Thoracic aorta (tissue), 2 donors: ENCODE measurements at regions not wholly inside any gene's neighbourhood (a gene's known extent, or its start where the extent isn't known, plus 50 kb on each side); places are given as distances from the start of the nearest gene placed in this dataset.

Experiments used
- ATAC-seq: fragments of 150-250 bp; one replicate; pipeline ENCODE4 v1.8.0; 2017; ENCODE audit warnings: low read depth; ENCODE audit not compliant: insufficient number of reproducible peaks, low FRiP score
- DNase-seq: peaks from one replicate; pipeline ENCODE4 v3.0.0-alpha.2; 2020; ENCODE audit warnings: low spot score
- H3K27ac ChIP-seq, 2 donors: fragments of 200-600 bp; sonication (generic); 1 replicate in 1 of 2; 2 replicates in 1 of 2; pipeline ENCODE4 v1.5.1; 2016; ENCODE audit warnings: mild to moderate bottlenecking in 2 of 2, moderate library complexity in 2 of 2
- H3K27me3 ChIP-seq: fragments of 200-600 bp; sonication (generic); replicated peaks from 2 replicates; pipeline ENCODE4 v1.6.0; 2016; ENCODE audit warnings: mild to moderate bottlenecking; ENCODE audit not compliant: insufficient read depth
- H3K36me3 ChIP-seq: fragments of 200-600 bp; sonication (generic); one replicate; pipeline ENCODE4 v1.5.1; 2016
- H3K4me1 ChIP-seq, 2 donors: fragments of 200-600 bp; sonication (generic); 1 replicate in 1 of 2; 2 replicates in 1 of 2; pipeline versions ENCODE4 v1.5.1 to v1.6.0; 2016; ENCODE audit warnings: low read depth in 2 of 2, mild to moderate bottlenecking in 1 of 2; ENCODE audit not compliant: control insufficient read depth in 1 of 2
- H3K4me3 ChIP-seq: fragments of 200-600 bp; sonication (generic); 2 replicates; pipeline ENCODE4 v1.5.1; 2016; ENCODE audit warnings: mild to moderate bottlenecking
- H3K9me3 ChIP-seq: fragments of 200-600 bp; sonication (generic); 2 replicates; pipeline ENCODE4 v1.5.1; 2016
- TF ChIP-seq, protein P1 (sequence below): fragments of 200-600 bp; sonication (generic); IDR thresholded peaks from one replicate; pipeline ENCODE4 v1.5.1; 2019; ENCODE audit warnings: antibody characterized with exemption

DNA sequence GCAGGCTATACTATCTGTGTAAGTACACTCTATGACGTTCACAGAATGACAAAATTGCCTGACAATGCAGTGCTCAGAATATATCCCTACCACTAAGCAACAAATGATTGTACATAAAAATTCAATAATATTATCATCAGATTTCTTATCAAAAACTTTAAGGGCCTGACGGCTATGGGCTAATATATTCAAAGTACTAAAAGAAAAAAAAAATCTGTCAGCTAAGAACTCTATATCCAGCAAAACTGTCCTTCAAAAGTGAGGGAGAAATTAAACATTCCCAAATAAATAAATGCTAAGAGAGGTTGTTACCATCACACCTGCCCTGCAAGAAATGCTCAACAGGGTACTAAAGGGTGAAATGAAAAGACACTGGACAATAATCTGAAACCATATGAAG, 127.3 kb downstream of the TM2D1 start:
- no peaks in the 10 kb centered on the region for H3K36me3 ChIP-seq
- DNase-seq (no peak), ATAC-seq (no peak)
- TF ChIP-seq, protein P1, sequence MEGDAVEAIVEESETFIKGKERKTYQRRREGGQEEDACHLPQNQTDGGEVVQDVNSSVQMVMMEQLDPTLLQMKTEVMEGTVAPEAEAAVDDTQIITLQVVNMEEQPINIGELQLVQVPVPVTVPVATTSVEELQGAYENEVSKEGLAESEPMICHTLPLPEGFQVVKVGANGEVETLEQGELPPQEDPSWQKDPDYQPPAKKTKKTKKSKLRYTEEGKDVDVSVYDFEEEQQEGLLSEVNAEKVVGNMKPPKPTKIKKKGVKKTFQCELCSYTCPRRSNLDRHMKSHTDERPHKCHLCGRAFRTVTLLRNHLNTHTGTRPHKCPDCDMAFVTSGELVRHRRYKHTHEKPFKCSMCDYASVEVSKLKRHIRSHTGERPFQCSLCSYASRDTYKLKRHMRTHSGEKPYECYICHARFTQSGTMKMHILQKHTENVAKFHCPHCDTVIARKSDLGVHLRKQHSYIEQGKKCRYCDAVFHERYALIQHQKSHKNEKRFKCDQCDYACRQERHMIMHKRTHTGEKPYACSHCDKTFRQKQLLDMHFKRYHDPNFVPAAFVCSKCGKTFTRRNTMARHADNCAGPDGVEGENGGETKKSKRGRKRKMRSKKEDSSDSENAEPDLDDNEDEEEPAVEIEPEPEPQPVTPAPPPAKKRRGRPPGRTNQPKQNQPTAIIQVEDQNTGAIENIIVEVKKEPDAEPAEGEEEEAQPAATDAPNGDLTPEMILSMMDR, result no peak
- H3K4me3 ChIP-seq, result no peak overlapping the region
- no peaks in the 10 kb centered on the region for H3K9me3 ChIP-seq
- H3K27ac ChIP-seq, result no peak overlapping the region
- no peaks in the 10 kb centered on the region for H3K4me1 ChIP-seq
- H3K27me3 ChIP-seq, result no peaks in the 10 kb centered on the region

DNA sequence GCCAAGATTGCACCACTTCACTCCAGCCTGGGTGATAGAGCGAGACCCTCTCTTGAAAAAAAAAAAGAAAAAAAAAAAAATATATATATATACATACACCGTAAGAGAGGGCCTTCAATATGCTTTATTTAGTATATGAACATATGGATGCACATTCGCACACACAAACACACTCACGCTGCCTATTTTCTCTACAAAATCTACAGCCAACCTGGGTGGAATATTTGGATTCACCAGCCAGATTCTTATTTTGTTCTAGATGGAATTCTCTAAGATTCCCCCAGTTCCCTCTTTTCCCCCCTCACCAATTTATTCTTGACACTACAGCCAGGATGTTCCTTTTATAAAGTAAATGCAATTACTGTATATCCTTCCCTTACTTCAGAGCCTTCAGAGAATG, 131.6 kb downstream of the TM2D1 start:
- TF ChIP-seq, protein P1, result no peak

DNA sequence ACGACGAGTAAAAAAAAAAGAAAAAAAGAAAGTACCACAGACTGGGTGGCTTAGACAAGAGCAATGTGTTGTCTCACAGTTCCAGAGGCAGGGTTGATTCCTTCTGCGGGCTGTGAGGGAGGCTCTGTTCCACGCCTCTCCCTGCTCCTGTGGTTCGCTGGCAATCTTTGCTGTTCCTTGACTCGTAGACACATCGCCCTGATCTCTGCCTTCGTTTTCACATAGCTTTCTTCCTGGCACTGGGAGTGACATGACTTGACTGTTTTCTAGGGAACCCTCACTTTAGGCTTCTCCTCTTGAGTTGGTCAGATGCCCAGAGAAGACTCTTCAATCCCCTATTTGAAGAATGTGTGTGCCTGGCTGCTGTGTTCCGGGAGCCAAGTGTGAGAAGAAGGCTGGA, 133.6 kb downstream of the TM2D1 start:
- TF ChIP-seq, protein P1, result no peak
- H3K27ac ChIP-seq, result no peak overlapping the region
- DNase-seq, result no peak
- H3K4me3 ChIP-seq, result peak overlapping the region; percentile 38
- ATAC-seq, result no peak
- H3K36me3 ChIP-seq, result no peaks in the 10 kb centered on the region
- H3K27me3 ChIP-seq, result no peaks in the 10 kb centered on the region
- H3K9me3 ChIP-seq, result no peaks in the 10 kb centered on the region
- no peaks in the 10 kb centered on the region for H3K4me1 ChIP-seq

More for the DNA sequence above, 131.6 kb downstream of the TM2D1 start:
- Histone ChIP-seq H3K27ac (no peak overlapping the region), H3K27me3 (no peaks in the 10 kb centered on the region), H3K36me3 (no peaks in the 10 kb centered on the region), H3K4me3 (no peak overlapping the region), H3K4me1 (no peaks in the 10 kb centered on the region), H3K9me3 (no peaks in the 10 kb centered on the region)
- no peak for ATAC-seq
- no peak for DNase-seq

DNA sequence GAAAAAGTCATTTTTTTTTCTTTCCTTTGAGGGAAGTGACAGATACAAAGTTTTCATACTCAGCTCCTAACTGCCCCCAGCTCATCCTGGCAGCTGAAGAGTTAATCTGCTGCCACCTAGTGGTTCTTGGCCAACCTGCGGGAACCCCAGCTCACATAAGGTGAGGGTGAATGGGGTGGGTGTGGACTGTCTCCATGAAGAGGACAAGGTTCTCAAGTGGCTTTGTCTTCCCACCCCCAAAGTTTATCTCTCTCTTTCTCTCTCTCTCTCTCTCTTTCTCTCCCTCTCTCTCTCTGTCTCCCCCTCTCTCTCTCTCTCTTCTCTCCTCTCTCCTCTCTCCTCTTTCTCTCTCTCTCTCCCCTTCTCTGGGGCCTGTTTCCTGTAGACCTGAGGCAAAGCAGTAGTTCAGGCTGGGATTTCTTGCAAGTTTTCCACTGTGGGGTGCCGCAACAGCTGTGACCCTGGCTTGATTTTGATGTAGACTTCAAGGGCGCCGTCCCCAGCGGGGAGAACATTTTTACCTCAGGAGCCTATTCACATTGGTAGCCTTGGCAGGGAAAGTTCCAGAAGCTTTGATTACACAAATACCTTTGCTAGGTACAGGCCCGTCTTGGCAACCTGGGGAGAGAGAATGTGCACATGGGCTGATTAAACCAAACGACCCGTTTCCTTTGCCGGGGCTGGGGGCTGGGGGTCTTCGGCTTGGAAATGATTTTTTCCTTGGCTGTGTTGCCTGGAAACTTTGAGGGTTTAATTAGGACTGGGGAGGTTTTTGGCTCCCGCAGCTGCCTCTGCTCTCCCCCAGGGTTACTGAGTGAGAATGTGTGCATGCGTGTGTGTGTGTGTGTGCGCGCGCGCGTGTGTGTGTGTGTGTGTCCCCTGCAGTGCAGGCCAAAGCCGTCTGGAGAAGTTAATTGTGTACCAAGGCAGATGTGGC, 135.9 kb downstream of the TM2D1 start:
- Histone ChIP-seq H3K27ac (no peak overlapping the region), H3K36me3 (no peaks in the 10 kb centered on the region), H3K4me3 (no peak overlapping the region), H3K27me3 (no peaks in the 10 kb centered on the region), H3K9me3 (no peaks in the 10 kb centered on the region), H3K4me1 (no peaks in the 10 kb centered on the region)
- DNase-seq (no peak), ATAC-seq (no peak)
- TF ChIP-seq, protein P1, result peak; percentile 51

DNA sequence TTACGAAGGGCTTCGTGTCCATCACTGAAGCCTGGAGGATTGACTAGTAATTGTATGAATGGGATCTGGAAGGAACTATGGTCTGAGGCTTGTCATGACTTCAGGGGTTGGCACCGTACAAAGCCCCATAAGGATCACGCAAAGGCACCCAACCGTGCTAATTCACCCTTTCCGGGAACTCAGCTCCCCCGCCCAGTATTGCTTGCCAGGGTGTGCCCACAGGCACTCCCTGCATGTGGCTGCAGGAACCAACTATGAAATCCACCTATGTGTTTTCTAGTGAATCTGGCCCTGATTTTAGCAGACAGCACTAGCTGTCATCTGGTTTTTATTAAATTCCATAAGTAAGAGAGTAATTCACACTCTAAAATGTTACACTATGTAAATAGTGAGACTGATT, 139.2 kb downstream of the TM2D1 start:
- no peaks in the 10 kb centered on the region for H3K4me1 ChIP-seq

More for the DNA sequence above, 139.2 kb downstream of the TM2D1 start:
- Histone ChIP-seq H3K36me3 (no peaks in the 10 kb centered on the region), H3K27ac (no peak overlapping the region), H3K27me3 (no peaks in the 10 kb centered on the region), H3K9me3 (no peaks in the 10 kb centered on the region), H3K4me3 (no peak overlapping the region)
- ATAC-seq (no peak), DNase-seq (no peak)
- TF ChIP-seq, protein P1, result no peak
